ENCODE measurements at regions not wholly inside any gene's neighbourhood (a gene's known extent, or its start where the extent isn't known, plus 50 kb on each side); places are given as distances from the start of the nearest gene placed in this dataset.
A peak's percentile ranks its signal among the peaks of the same experiment; 100 is the strongest.

GRCh38 chr1:148355976-148356375, 127.1 kb downstream of the PPIAL4G start:
- TF ChIP-seq, protein P1, sequence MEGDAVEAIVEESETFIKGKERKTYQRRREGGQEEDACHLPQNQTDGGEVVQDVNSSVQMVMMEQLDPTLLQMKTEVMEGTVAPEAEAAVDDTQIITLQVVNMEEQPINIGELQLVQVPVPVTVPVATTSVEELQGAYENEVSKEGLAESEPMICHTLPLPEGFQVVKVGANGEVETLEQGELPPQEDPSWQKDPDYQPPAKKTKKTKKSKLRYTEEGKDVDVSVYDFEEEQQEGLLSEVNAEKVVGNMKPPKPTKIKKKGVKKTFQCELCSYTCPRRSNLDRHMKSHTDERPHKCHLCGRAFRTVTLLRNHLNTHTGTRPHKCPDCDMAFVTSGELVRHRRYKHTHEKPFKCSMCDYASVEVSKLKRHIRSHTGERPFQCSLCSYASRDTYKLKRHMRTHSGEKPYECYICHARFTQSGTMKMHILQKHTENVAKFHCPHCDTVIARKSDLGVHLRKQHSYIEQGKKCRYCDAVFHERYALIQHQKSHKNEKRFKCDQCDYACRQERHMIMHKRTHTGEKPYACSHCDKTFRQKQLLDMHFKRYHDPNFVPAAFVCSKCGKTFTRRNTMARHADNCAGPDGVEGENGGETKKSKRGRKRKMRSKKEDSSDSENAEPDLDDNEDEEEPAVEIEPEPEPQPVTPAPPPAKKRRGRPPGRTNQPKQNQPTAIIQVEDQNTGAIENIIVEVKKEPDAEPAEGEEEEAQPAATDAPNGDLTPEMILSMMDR (IDR thresholded peaks at IDR 0.05), result no peak
- no peak for DNase-seq
- Mint-ChIP-seq H3K4me1 (peaks cover 8% of the 10 kb centered on the region), H3K9me3 (peaks cover 5% of the 10 kb centered on the region), H3K27me3 (ENCODE audit: low read depth, poor library complexity) (peaks cover 97% of the 10 kb centered on the region), H3K27ac (no peak overlapping the region), H3K4me3 (no peak overlapping the region), H3K36me3 (ENCODE audit: low read depth) (no peaks in the 10 kb centered on the region)

GRCh38 chr1:148354913-148355308, 128.2 kb downstream of the PPIAL4G start:
- Mint-ChIP-seq H3K4me1 (peaks cover 8% of the 10 kb centered on the region), H3K4me3 (peak overlapping the region; percentile 72), H3K9me3 (peaks cover 5% of the 10 kb centered on the region), H3K36me3 (ENCODE audit: low read depth) (no peaks in the 10 kb centered on the region), H3K27ac (no peak overlapping the region), H3K27me3 (ENCODE audit: low read depth, poor library complexity) (peaks cover 97% of the 10 kb centered on the region)
- TF ChIP-seq, protein P1 (IDR thresholded peaks at IDR 0.05), result no peak
- no peak for DNase-seq

- peaks cover 95% of the 10 kb centered on the region for H3K27me3 Mint-ChIP-seq (ENCODE audit: low read depth, poor library complexity)
- H3K4me1 Mint-ChIP-seq, result peaks cover 8% of the 10 kb centered on the region
- H3K27ac Mint-ChIP-seq, result no peak overlapping the region
- H3K36me3 Mint-ChIP-seq (ENCODE audit: low read depth), result no peaks in the 10 kb centered on the region
- no peak for DNase-seq
- H3K9me3 Mint-ChIP-seq, result peaks cover 5% of the 10 kb centered on the region
- TF ChIP-seq, protein P1 (IDR thresholded peaks at IDR 0.05), result no peak
- peak overlapping the region; percentile 72 for H3K4me3 Mint-ChIP-seq
Measured at GRCh38 chr1:148354284-148354912, 128.7 kb downstream of the PPIAL4G start.

GRCh38 chr1:148353461-148354283, 129.4 kb downstream of the PPIAL4G start:
- peaks cover 8% of the 10 kb centered on the region for H3K4me1 Mint-ChIP-seq
- H3K27me3 Mint-ChIP-seq (ENCODE audit: low read depth, poor library complexity), result peaks cover 98% of the 10 kb centered on the region
- peaks cover 5% of the 10 kb centered on the region for H3K9me3 Mint-ChIP-seq
- no peaks in the 10 kb centered on the region for H3K36me3 Mint-ChIP-seq (ENCODE audit: low read depth)
- DNase-seq, result peak; percentile 15
- TF ChIP-seq, protein P1 (IDR thresholded peaks at IDR 0.05), result no peak
- H3K27ac Mint-ChIP-seq, result no peak overlapping the region
- peak overlapping the region; percentile 72 for H3K4me3 Mint-ChIP-seq

DNA sequence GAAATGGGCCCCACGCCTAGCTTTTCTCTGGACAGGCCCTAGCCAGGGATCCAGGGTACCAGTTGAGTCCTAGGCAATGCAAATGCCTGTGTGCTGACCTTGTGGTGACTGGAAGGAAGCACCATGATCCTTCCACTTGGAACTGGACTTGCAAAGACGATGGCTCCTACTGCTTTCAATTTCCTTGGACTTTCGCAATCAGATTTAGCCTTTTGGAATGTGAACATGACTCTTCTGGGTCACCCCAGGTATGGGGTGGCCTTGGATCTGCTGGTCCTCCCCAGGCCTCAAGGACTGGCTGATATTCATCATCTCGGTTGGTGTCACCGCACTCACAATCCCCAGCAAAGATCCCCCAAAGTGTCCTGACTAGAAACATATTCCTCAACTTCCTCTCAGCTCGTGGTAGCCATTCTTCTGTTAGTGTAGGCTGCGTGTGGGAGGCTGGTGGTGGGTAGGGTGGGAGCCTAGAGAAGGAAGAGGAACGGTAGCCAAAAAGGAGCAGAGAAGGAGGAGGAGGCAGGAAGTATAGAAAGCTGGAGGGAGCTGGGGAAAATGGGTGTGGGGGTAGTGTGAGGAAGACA, 130.5 kb downstream of the PPIAL4G start:
- Mint-ChIP-seq H3K4me3 (no peak overlapping the region), H3K36me3 (ENCODE audit: low read depth) (no peaks in the 10 kb centered on the region), H3K27me3 (ENCODE audit: low read depth, poor library complexity) (peaks cover 90% of the 10 kb centered on the region), H3K9me3 (peaks cover 5% of the 10 kb centered on the region), H3K27ac (no peak overlapping the region), H3K4me1 (peaks cover 8% of the 10 kb centered on the region)
- no peak for DNase-seq
- TF ChIP-seq, protein P1 (IDR thresholded peaks at IDR 0.05), result no peak
